DOHH2 (cell line): ENCODE measurements at regions not wholly inside any gene's neighbourhood (a gene's known extent, or its start where the extent isn't known, plus 50 kb on each side); places are given as distances from the start of the nearest gene placed in this dataset.

Experiments
- H3F3A ChIP-seq: fragments of 200-600 bp; sonication (generic), shearing (Covaris generic); 2 replicates; pipeline ENCODE4 v1.6.0; 2016; ENCODE audit warnings: antibody characterized with exemption, mild to moderate bottlenecking; ENCODE audit not compliant: control insufficient read depth, insufficient read depth
- H3K27ac ChIP-seq: fragments of 200-600 bp; sonication (generic); 2 replicates; pipeline ENCODE4 v1.5.1; 2014; ENCODE audit warnings: low read depth, mild to moderate bottlenecking, low read length, moderate library complexity
- H3K27me3 ChIP-seq: fragments of 200-600 bp; sonication (generic); 2 replicates; pipeline ENCODE4 v1.6.1; 2014; ENCODE audit warnings: mild to moderate bottlenecking, low read length, mixed read lengths; ENCODE audit not compliant: control insufficient read depth
- H3K36me3 ChIP-seq: fragments of 200-600 bp; sonication (generic); 2 replicates; pipeline ENCODE4 v1.6.1; 2014; ENCODE audit warnings: mild to moderate bottlenecking, low read length, moderate library complexity, mixed read lengths; ENCODE audit not compliant: control insufficient read depth
- H3K4me1 ChIP-seq: fragments of 200-600 bp; sonication (generic); 2 replicates; pipeline ENCODE4 v1.6.1; 2014; ENCODE audit warnings: mild to moderate bottlenecking, low read length, mixed read lengths; ENCODE audit not compliant: control insufficient read depth
- H3K4me2 ChIP-seq: fragments of 200-600 bp; sonication (generic); 2 replicates; pipeline ENCODE4 v1.6.0; 2014; ENCODE audit warnings: mild to moderate bottlenecking, low read length, moderate library complexity
- H3K4me3 ChIP-seq: fragments of 200-600 bp; sonication (generic); 2 replicates; pipeline ENCODE4 v1.5.1; 2014; ENCODE audit warnings: mild to moderate bottlenecking, low read length, mixed read lengths
- H3K79me2 ChIP-seq: fragments of 200-600 bp; sonication (generic); 2 replicates; pipeline ENCODE4 v1.6.1; 2014; ENCODE audit warnings: mild to moderate bottlenecking, low read length, mixed read lengths; ENCODE audit not compliant: control insufficient read depth
- H3K9me2 ChIP-seq: fragments of 200-600 bp; sonication (generic); replicated peaks from 2 replicates; pipeline ENCODE4 v1.6.1; 2014; ENCODE audit warnings: mild to moderate bottlenecking, low read length, mixed read lengths; ENCODE audit not compliant: control insufficient read depth
- H3K9me3 ChIP-seq: fragments of 200-600 bp; sonication (generic); 2 replicates; pipeline ENCODE4 v1.6.1; 2014; ENCODE audit warnings: antibody characterized with exemption, low read length, mixed read lengths; ENCODE audit not compliant: control insufficient read depth, insufficient read depth
- H4K20me1 ChIP-seq: fragments of 200-600 bp; sonication (generic); 2 replicates; pipeline ENCODE4 v1.6.0; 2014; ENCODE audit warnings: low read depth, mild to moderate bottlenecking, antibody characterized with exemption, low read length, moderate library complexity; ENCODE audit not compliant: control insufficient read depth, insufficient read depth
- EZH2phosphoT487 ChIP-seq: fragments of 200-600 bp; sonication (generic); IDR thresholded peaks from 2 replicates; pipeline ENCODE4 v1.6.1; 2017; ENCODE audit warnings: borderline replicate concordance, mild to moderate bottlenecking, antibody characterized with exemption, low read length, moderate library complexity, mixed read lengths
- TF ChIP-seq, protein P1 (sequence below): fragments of 200-600 bp; sonication (generic); IDR thresholded peaks from one replicate; pipeline ENCODE4 v1.5.1; 2014; ENCODE audit warnings: antibody characterized with exemption, mild to moderate bottlenecking, low read depth, low read length; ENCODE audit not compliant: poor library complexity, severe bottlenecking

- H3K36me3 ChIP-seq = no peaks in the 10 kb centered on the region
- H3K79me2 ChIP-seq = no peaks in the 10 kb centered on the region
- H3K27ac ChIP-seq = no peak overlapping the region
- H3K9me2 ChIP-seq = no peaks in the 10 kb centered on the region
- no peaks in the 10 kb centered on the region for H3K9me3 ChIP-seq
- H3F3A ChIP-seq = no peaks in the 10 kb centered on the region
- no peaks in the 10 kb centered on the region for H4K20me1 ChIP-seq
- no peaks in the 10 kb centered on the region for H3K4me1 ChIP-seq
- H3K4me2 ChIP-seq = no peak overlapping the region
- no peaks in the 10 kb centered on the region for H3K27me3 ChIP-seq
- no peak overlapping the region for H3K4me3 ChIP-seq
- no peak for TF ChIP-seq EZH2phosphoT487
- TF ChIP-seq, protein P1, sequence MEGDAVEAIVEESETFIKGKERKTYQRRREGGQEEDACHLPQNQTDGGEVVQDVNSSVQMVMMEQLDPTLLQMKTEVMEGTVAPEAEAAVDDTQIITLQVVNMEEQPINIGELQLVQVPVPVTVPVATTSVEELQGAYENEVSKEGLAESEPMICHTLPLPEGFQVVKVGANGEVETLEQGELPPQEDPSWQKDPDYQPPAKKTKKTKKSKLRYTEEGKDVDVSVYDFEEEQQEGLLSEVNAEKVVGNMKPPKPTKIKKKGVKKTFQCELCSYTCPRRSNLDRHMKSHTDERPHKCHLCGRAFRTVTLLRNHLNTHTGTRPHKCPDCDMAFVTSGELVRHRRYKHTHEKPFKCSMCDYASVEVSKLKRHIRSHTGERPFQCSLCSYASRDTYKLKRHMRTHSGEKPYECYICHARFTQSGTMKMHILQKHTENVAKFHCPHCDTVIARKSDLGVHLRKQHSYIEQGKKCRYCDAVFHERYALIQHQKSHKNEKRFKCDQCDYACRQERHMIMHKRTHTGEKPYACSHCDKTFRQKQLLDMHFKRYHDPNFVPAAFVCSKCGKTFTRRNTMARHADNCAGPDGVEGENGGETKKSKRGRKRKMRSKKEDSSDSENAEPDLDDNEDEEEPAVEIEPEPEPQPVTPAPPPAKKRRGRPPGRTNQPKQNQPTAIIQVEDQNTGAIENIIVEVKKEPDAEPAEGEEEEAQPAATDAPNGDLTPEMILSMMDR = no peak
These were observed 644.5 kb upstream of the VRK2 start for GRCh38 chr2:57402096-57402495.

- H3K4me3 ChIP-seq = no peak overlapping the region
- no peaks in the 10 kb centered on the region for H4K20me1 ChIP-seq
- no peak overlapping the region for H3K4me2 ChIP-seq
- H3K9me2 ChIP-seq = no peaks in the 10 kb centered on the region
- no peaks in the 10 kb centered on the region for H3K9me3 ChIP-seq
- H3F3A ChIP-seq = no peaks in the 10 kb centered on the region
- no peaks in the 10 kb centered on the region for H3K27me3 ChIP-seq
- H3K79me2 ChIP-seq = no peaks in the 10 kb centered on the region
- H3K27ac ChIP-seq = no peak overlapping the region
- no peaks in the 10 kb centered on the region for H3K4me1 ChIP-seq
- H3K36me3 ChIP-seq = no peaks in the 10 kb centered on the region
- TF ChIP-seq, protein P1 = no peak
- no peak for TF ChIP-seq EZH2phosphoT487
These were observed 643.9 kb upstream of the VRK2 start for GRCh38 chr2:57402755-57403154.

DNA sequence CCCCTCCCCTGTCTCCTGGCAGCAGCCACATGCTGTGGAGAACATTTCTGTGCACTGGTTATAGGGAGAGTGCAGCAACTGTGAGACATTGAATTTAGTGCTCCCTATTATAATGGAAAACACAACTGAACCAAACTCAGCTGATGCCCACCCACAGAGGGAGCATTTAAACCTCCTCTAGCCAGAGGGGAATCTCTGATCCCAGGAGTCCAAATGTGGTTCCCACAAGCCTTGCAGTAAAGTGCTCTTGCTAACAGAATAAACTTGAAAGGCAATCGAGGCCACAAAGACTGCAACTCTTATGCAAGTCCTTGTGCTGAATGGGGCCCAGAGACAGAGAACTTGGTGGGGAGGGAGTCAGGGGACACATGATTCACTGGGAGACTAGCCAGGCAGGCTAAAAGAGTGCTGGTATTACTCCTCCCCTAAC is 638.8 kb upstream of the VRK2 start:
- H3K27me3 ChIP-seq = no peaks in the 10 kb centered on the region
- H3K36me3 ChIP-seq = no peaks in the 10 kb centered on the region
- H3K4me1 ChIP-seq = no peaks in the 10 kb centered on the region
- H3K79me2 ChIP-seq = no peaks in the 10 kb centered on the region
- H3K27ac ChIP-seq = no peak overlapping the region
- H3F3A ChIP-seq = no peaks in the 10 kb centered on the region
- H3K9me2 ChIP-seq = no peaks in the 10 kb centered on the region
- TF ChIP-seq EZH2phosphoT487 = no peak
- TF ChIP-seq, protein P1 = no peak
- no peak overlapping the region for H3K4me3 ChIP-seq
- no peaks in the 10 kb centered on the region for H3K9me3 ChIP-seq
- no peak overlapping the region for H3K4me2 ChIP-seq
- no peaks in the 10 kb centered on the region for H4K20me1 ChIP-seq

DNA sequence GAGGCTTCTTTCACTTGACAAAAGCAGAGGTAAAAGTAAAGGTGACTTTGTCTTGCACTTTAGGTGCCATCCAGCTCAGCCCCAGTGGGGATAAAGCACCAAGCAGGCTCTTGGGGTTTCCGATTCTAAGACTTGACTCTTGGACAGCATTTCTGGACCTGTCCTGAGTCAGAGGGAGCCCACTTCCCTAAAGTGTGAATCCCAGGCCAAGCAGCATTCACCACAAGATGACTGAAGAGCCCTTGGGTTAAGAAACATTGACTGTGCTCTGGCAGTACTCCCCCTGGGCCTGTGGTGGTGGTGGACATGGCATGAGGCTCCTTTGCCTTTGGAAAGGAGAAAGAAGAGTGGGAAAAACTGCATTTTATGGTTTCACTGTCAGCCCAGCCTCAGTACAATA is 638.0 kb upstream of the VRK2 start:
- TF ChIP-seq, protein P1 = no peak
- TF ChIP-seq EZH2phosphoT487 = no peak
- no peaks in the 10 kb centered on the region for H3F3A ChIP-seq
- H4K20me1 ChIP-seq = no peaks in the 10 kb centered on the region
- no peak overlapping the region for H3K27ac ChIP-seq
- H3K27me3 ChIP-seq = no peaks in the 10 kb centered on the region
- H3K4me2 ChIP-seq = no peak overlapping the region
- H3K79me2 ChIP-seq = no peaks in the 10 kb centered on the region
- no peaks in the 10 kb centered on the region for H3K4me1 ChIP-seq
- no peaks in the 10 kb centered on the region for H3K36me3 ChIP-seq
- H3K4me3 ChIP-seq = no peak overlapping the region
- no peaks in the 10 kb centered on the region for H3K9me3 ChIP-seq
- H3K9me2 ChIP-seq = no peaks in the 10 kb centered on the region
